GM12878 (cell line): ENCODE measurements at regions not wholly inside any gene's neighbourhood (a gene's known extent, or its start where the extent isn't known, plus 50 kb on each side); places are given as distances from the start of the nearest gene placed in this dataset.

Experiments
- ATAC-seq: fragments of 200-7000 bp; cut with Tn5 transposase; 3 replicates; pipeline ENCODE4 v1.9.1; 2020; ENCODE audit warnings: mild to moderate bottlenecking, moderate library complexity
- BruUV-seq: library from RNA; stranded (reverse); fragments of 400-500 nt; replicated peaks from 2 replicates; lab custom pipeline; 2021; lab: Mats Ljungman, UMichigan
- CTCF ChIA-PET: fragments of 300-600 bp; sonication (Branson Sonifier 250); formaldehyde crosslinking; extraction: SDS; loops from one replicate; lab custom pipeline; 2021; ENCODE audit warnings: inconsistent platforms; lab: Yijun Ruan, JAX
- POLR2A ChIA-PET: fragments of 350-600 bp; formaldehyde crosslinking; extraction: SDS; loops from one replicate; lab custom pipeline; 2021; ENCODE audit warnings: inconsistent platforms; lab: Charles Lee
- RAD21 ChIA-PET: fragments of 300-600 bp; sonication (Branson Sonifier 250); formaldehyde crosslinking; loops from one replicate; lab custom pipeline; 2023; ENCODE audit warnings: antibody characterized with exemption; ENCODE audit not compliant: unreplicated experiment; lab: Charles Lee
- SMC1A ChIA-PET: fragments of 300-600 bp; sonication (Branson Sonifier 250); formaldehyde crosslinking; loops from one replicate; lab custom pipeline; 2023; ENCODE audit not compliant: unreplicated experiment, uncharacterized antibody; lab: Charles Lee
- DNase-seq: peaks from one replicate; pipeline ENCODE4 v3.0.0-alpha.2; 2011; ENCODE audit warnings: low read depth, low spot score
- FAIRE-seq: peaks from 3 replicates; lab custom pipeline; 2011; peaks lifted over from hg19 to GRCh38; lab: Jason Lieb, UNC
- H2AFZ ChIP-seq: 2 replicates; pipeline ENCODE4 v1.6.0; 2011; ENCODE audit warnings: low read depth, low read length, control low read depth; ENCODE audit not compliant: control insufficient read depth
- H3K27ac ChIP-seq: 2 replicates; pipeline ENCODE4 v1.5.1; 2011; ENCODE audit warnings: control low read depth; ENCODE audit not compliant: control insufficient read depth, insufficient read depth
- H3K27me3 ChIP-seq, 2 experiments: replicated peaks in 1 of 2; 2 replicates each; pipeline versions ENCODE4 v1.6.0 to v1.6.1; 2011; ENCODE audit warnings: low read length in 1 of 2; ENCODE audit not compliant: control insufficient read depth in 2 of 2, insufficient read depth in 2 of 2
- H3K36me3 ChIP-seq, 2 experiments: 2 replicates each; pipeline ENCODE4 v1.5.1; 2011; ENCODE audit warnings: low read length in 1 of 2; ENCODE audit not compliant: control insufficient read depth in 2 of 2, insufficient read depth in 2 of 2
- H3K4me1 ChIP-seq: 2 replicates; pipeline ENCODE4 v1.6.1; 2011; ENCODE audit warnings: mild to moderate bottlenecking, low read length, moderate library complexity, mixed read lengths; ENCODE audit not compliant: control insufficient read depth, insufficient read depth
- H3K4me2 ChIP-seq: 2 replicates; pipeline ENCODE4 v1.6.0; 2011; ENCODE audit warnings: control low read depth; ENCODE audit not compliant: control insufficient read depth, insufficient read depth
- H3K4me3 ChIP-seq: fragments of 200-600 bp; sonication (generic); 2 replicates; pipeline ENCODE4 v1.5.1; 2016
- H3K79me2 ChIP-seq: 2 replicates; pipeline ENCODE4 v1.6.0; 2011; ENCODE audit warnings: low read length; ENCODE audit not compliant: control insufficient read depth, insufficient read depth
- H3K9ac ChIP-seq: 2 replicates; pipeline ENCODE4 v1.8.0; 2011; ENCODE audit warnings: low read length, control low read depth, mixed read lengths; ENCODE audit not compliant: control insufficient read depth, insufficient read depth
- H3K9me3 ChIP-seq: replicated peaks from 3 replicates; pipeline ENCODE4 v1.5.1; 2011; ENCODE audit warnings: mild to moderate bottlenecking, low read length; ENCODE audit not compliant: control insufficient read depth, insufficient read depth
- H4K20me1 ChIP-seq: 2 replicates; pipeline ENCODE4 v1.6.0; 2011; ENCODE audit not compliant: control insufficient read depth, insufficient read depth
- BMI1 ChIP-seq: fragments of 450-650 bp; IDR thresholded peaks from 2 replicates; pipeline ENCODE4 v1.6.1; 2016; ENCODE audit warnings: mild to moderate bottlenecking, moderate library complexity, borderline replicate concordance
- CEBPB ChIP-seq, 2 experiments: fragments of 150-350 bp in 1 of 2; IDR thresholded peaks; 2 replicates each; pipeline ENCODE4 v1.6.1; 2012 to 2014; ENCODE audit warnings: low read depth in 2 of 2, low read length in 2 of 2, borderline replicate concordance in 1 of 2, inconsistent platforms in 1 of 2
- KLF5 ChIP-seq: fragments of 450-650 bp; IDR thresholded peaks from 2 replicates; pipeline ENCODE4 v1.6.1; 2014; ENCODE audit warnings: mild to moderate bottlenecking; ENCODE audit not compliant: partially characterized antibody
- MEF2B ChIP-seq: fragments of 450-650 bp; IDR thresholded peaks from 2 replicates; pipeline ENCODE4 v1.6.1; 2018; ENCODE audit warnings: mild to moderate bottlenecking, moderate library complexity; ENCODE audit not compliant: partially characterized antibody, poor library complexity, severe bottlenecking
- RAD21 ChIP-seq: IDR thresholded peaks from 2 replicates; pipeline ENCODE4 v1.6.1; 2011; ENCODE audit warnings: mild to moderate bottlenecking, low read depth, low read length, moderate library complexity; ENCODE audit not compliant: insufficient read depth
- STAT1 ChIP-seq: fragments of 450-650 bp; conservative IDR thresholded peaks from 2 replicates; pipeline ENCODE4 v1.6.1; 2014; ENCODE audit warnings: antibody characterized with exemption, mild to moderate bottlenecking
- TCF12 ChIP-seq: IDR thresholded peaks from 2 replicates; pipeline ENCODE4 v1.6.1; 2011; ENCODE audit warnings: low read depth, mild to moderate bottlenecking, low read length
- TCF3 ChIP-seq: IDR thresholded peaks from 2 replicates; pipeline ENCODE4 v1.6.1; 2012; ENCODE audit warnings: low read depth, mild to moderate bottlenecking, low read length, borderline replicate concordance; ENCODE audit not compliant: insufficient read depth
- YY1 ChIP-seq: IDR thresholded peaks from 2 replicates; pipeline ENCODE4 v1.6.1; 2011; ENCODE audit warnings: low read depth, mild to moderate bottlenecking, low read length
- ZNF384 ChIP-seq: IDR thresholded peaks from 2 replicates; pipeline ENCODE4 v1.6.1; 2012; ENCODE audit warnings: low read depth, mild to moderate bottlenecking, low read length, improper control_type of control experiment, borderline replicate concordance
- WGBS: methylation state at CpG from one replicate; pipeline ENCODE4 v1.1.6; 2016; ENCODE audit warnings: low lambda C conversion rate; ENCODE audit not compliant: insufficient replicate concordance, insufficient coverage; ENCODE audit errors: missing lambda C conversion rate; 5-methylcytosine and 5-hydroxymethylcytosine counted together
- in situ Hi-C: fragments of 300-500 bp; cut with MboI; formaldehyde crosslinking; loops from 9 replicates; pipeline ENCODE4 v1.14.3; 2018; ENCODE audit warnings: mixed read lengths
- intact Hi-C: fragments of 100-400 bp; cut with micrococcal nuclease; formaldehyde crosslinking; loops from one replicate; pipeline ENCODE4 v1.14.2; 2022; ENCODE audit not compliant: unreplicated experiment
- TF ChIP-seq, protein P1 (sequence below): IDR thresholded peaks from 2 replicates; pipeline ENCODE4 v1.6.1; 2012; ENCODE audit warnings: improper control_type of control experiment, low read depth, low read length; ENCODE audit not compliant: insufficient replicate concordance
- TF ChIP-seq, protein P2 (sequence below): IDR thresholded peaks from 2 replicates; pipeline ENCODE4 v1.6.1; 2011; ENCODE audit warnings: low read depth, mild to moderate bottlenecking, low read length, moderate library complexity, borderline replicate concordance; ENCODE audit errors: extremely low read depth
- TF ChIP-seq, protein P3 (sequence below), 3 experiments: IDR thresholded peaks in 2 of 3; conservative IDR thresholded peaks in 1 of 3; 2 replicates each; pipeline ENCODE4 v1.5.1; 2011; ENCODE audit warnings: low read depth in 3 of 3, low read length in 3 of 3, mild to moderate bottlenecking in 3 of 3, control low read depth in 2 of 3, moderate library complexity in 2 of 3, inconsistent platforms in 1 of 3, mixed read lengths in 1 of 3; ENCODE audit not compliant: control insufficient read depth in 2 of 3, insufficient read depth in 1 of 3; ENCODE audit errors: extremely low read depth in 1 of 3

DNA sequence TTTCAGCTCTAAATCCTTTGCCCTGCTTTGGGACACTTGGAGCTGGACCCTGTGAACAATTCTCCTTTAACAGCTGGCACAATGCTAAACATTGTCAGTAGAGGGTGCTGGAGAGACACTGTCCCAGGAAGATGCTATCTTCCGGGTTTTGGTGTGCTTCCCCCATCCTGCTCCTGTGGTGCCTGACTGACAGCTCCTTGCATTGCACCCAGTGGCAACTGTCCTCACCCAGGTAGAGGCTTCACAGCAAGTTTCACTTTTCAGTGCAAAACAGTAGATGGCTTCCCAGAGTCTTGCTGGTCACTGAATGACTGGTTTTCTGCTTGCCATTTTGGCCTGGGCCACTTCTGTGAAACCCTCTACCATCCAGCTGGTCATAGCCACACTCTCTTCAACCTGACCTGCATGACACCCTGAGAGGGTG is 77.3 kb downstream of the CDC14C start:
- Histone ChIP-seq H3K79me2 (no peaks in the 10 kb centered on the region), H3K9ac (no peak overlapping the region), H3K4me3 (no peak overlapping the region), H3K4me2 (no peak overlapping the region), H3K9me3 (no peaks in the 10 kb centered on the region), H3K27ac (no peak overlapping the region), H2AFZ (peak overlapping the region; percentile 2), H3K4me1 (no peaks in the 10 kb centered on the region), H3K27me3 (no peaks in the 10 kb centered on the region), H3K36me3 (no peaks in the 10 kb centered on the region), H4K20me1 (no peaks in the 10 kb centered on the region)
- WGBS, result 8% methylated on average over 1 of the region's 1 CpG
- in situ Hi-C loops (no loop called here), intact Hi-C loops (loop anchor here (1.0 to 5.0 kb wide), 4 partner anchors 165 to 851 kb away; no protein-coding TSS in a partner anchor)
- ChIA-PET RAD21 (interaction anchor here (1.0 to 1.7 kb wide), 4 partner anchors 22 to 811 kb away, joined by 3 to 8 read pairs (median 4); no protein-coding TSS in a partner anchor), POLR2A (no interaction called here), CTCF (interaction anchor here (0.6 to 3.5 kb wide), 19 partner anchors 9 to 861 kb away, joined by 3 to 16 read pairs (median 4); no protein-coding TSS in a partner anchor), SMC1A (interaction anchor here (0.7 to 1.4 kb wide), 6 partner anchors 9 to 260 kb away, joined by 3 to 5 read pairs (median 4); no protein-coding TSS in a partner anchor)
- BruUV-seq, result no TSS peak
- DNase-seq (peak; percentile 24), FAIRE-seq (peak; percentile 38), ATAC-seq (peak; percentile 99)
- TF ChIP-seq, protein P1, sequence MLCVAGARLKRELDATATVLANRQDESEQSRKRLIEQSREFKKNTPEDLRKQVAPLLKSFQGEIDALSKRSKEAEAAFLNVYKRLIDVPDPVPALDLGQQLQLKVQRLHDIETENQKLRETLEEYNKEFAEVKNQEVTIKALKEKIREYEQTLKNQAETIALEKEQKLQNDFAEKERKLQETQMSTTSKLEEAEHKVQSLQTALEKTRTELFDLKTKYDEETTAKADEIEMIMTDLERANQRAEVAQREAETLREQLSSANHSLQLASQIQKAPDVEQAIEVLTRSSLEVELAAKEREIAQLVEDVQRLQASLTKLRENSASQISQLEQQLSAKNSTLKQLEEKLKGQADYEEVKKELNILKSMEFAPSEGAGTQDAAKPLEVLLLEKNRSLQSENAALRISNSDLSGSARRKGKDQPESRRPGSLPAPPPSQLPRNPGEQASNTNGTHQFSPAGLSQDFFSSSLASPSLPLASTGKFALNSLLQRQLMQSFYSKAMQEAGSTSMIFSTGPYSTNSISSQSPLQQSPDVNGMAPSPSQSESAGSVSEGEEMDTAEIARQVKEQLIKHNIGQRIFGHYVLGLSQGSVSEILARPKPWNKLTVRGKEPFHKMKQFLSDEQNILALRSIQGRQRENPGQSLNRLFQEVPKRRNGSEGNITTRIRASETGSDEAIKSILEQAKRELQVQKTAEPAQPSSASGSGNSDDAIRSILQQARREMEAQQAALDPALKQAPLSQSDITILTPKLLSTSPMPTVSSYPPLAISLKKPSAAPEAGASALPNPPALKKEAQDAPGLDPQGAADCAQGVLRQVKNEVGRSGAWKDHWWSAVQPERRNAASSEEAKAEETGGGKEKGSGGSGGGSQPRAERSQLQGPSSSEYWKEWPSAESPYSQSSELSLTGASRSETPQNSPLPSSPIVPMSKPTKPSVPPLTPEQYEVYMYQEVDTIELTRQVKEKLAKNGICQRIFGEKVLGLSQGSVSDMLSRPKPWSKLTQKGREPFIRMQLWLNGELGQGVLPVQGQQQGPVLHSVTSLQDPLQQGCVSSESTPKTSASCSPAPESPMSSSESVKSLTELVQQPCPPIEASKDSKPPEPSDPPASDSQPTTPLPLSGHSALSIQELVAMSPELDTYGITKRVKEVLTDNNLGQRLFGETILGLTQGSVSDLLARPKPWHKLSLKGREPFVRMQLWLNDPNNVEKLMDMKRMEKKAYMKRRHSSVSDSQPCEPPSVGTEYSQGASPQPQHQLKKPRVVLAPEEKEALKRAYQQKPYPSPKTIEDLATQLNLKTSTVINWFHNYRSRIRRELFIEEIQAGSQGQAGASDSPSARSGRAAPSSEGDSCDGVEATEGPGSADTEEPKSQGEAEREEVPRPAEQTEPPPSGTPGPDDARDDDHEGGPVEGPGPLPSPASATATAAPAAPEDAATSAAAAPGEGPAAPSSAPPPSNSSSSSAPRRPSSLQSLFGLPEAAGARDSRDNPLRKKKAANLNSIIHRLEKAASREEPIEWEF, result no peak
- TF ChIP-seq CEBPB (IDR thresholded peaks at IDR 0.05; ENCODE audit: borderline replicate concordance in 1 of 2, low read depth in 2 of 2, low read length in 2 of 2) (no peak), YY1 (0 out of 2 replicates have a peak, but pooled peaks have one; percentile 31), KLF5 (no peak), TCF3 (0 out of 2 replicates have a peak, but pooled peaks have one; percentile 48), BMI1 (no peak), MEF2B (no peak), STAT1 (no peak), TCF12 (0 out of 2 replicates have a peak, but pooled peaks have one; percentile 42), ZNF384 (no peak), RAD21 (peak; percentile 79)
- TF ChIP-seq, protein P2, sequence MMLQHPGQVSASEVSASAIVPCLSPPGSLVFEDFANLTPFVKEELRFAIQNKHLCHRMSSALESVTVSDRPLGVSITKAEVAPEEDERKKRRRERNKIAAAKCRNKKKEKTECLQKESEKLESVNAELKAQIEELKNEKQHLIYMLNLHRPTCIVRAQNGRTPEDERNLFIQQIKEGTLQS, result no peak
- TF ChIP-seq, protein P3, sequence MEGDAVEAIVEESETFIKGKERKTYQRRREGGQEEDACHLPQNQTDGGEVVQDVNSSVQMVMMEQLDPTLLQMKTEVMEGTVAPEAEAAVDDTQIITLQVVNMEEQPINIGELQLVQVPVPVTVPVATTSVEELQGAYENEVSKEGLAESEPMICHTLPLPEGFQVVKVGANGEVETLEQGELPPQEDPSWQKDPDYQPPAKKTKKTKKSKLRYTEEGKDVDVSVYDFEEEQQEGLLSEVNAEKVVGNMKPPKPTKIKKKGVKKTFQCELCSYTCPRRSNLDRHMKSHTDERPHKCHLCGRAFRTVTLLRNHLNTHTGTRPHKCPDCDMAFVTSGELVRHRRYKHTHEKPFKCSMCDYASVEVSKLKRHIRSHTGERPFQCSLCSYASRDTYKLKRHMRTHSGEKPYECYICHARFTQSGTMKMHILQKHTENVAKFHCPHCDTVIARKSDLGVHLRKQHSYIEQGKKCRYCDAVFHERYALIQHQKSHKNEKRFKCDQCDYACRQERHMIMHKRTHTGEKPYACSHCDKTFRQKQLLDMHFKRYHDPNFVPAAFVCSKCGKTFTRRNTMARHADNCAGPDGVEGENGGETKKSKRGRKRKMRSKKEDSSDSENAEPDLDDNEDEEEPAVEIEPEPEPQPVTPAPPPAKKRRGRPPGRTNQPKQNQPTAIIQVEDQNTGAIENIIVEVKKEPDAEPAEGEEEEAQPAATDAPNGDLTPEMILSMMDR (IDR thresholded peaks at IDR 0.05 in 2 of 3, conservative IDR thresholded peaks at IDR 0.05 in 1 of 3; ENCODE audit: control insufficient read depth in 2 of 3, extremely low read depth in 1 of 3, insufficient read depth in 1 of 3, low read depth in 3 of 3, low read length in 3 of 3), result peak; percentile 67 to 74 (median 72); a peak in 5 of 6 replicates
